A549 (cell line): ENCODE measurements at regions not wholly inside any gene's neighbourhood (a gene's known extent, or its start where the extent isn't known, plus 50 kb on each side); places are given as distances from the start of the nearest gene placed in this dataset.

ENCODE experiments used
- ATAC-seq, 2 experiments: fragments of 200-7000 bp in 1 of 2; fragments of >200 bp in 1 of 2; cut with Nextera tagmentation in 1 of 2; cut with Tn5 transposase in 1 of 2; 3 replicates each; pipeline versions ENCODE4 v1.8.0 to v1.9.1; 2018 to 2020; ENCODE audit warnings: mild to moderate bottlenecking in 1 of 2, moderate library complexity in 1 of 2
- CTCF ChIA-PET: fragments of 300-600 bp; sonication (Branson Sonifier 250); formaldehyde crosslinking; extraction: SDS; loops from one replicate; lab custom pipeline; 2021; ENCODE audit warnings: antibody characterized with exemption, inconsistent platforms; lab: Yijun Ruan, JAX
- POLR2A ChIA-PET: fragments of 350-600 bp; formaldehyde crosslinking; extraction: SDS; loops from one replicate; lab custom pipeline; 2021; ENCODE audit warnings: antibody characterized with exemption, inconsistent platforms; lab: Yijun Ruan, JAX
- DNase-seq, 2 experiments: peaks; one replicate each; pipeline versions ENCODE4 v3.0.0 to v3.0.0-alpha.2; 2011 to 2016; ENCODE audit warnings: low read depth in 1 of 2, low spot score in 1 of 2
- FAIRE-seq: peaks from 2 replicates; lab custom pipeline; 2011; peaks lifted over from hg19 to GRCh38; lab: Jason Lieb, UNC
- H3K27ac ChIP-seq, 2 experiments: fragments of >200 bp; sonication (Bioruptor Twin); formaldehyde crosslinking; 3 replicates each; pipeline ENCODE4 v1.5.1; 2016 to 2017
- H3K4me1 ChIP-seq: fragments of >200 bp; sonication (Bioruptor Twin); formaldehyde crosslinking; 3 replicates; pipeline ENCODE4 v1.6.1; 2016
- H3K4me2 ChIP-seq: fragments of >200 bp; sonication (Bioruptor Twin); formaldehyde crosslinking; 3 replicates; pipeline ENCODE4 v1.6.1; 2016
- H3K4me3 ChIP-seq: fragments of >200 bp; sonication (Bioruptor Twin); formaldehyde crosslinking; 3 replicates; pipeline ENCODE4 v1.5.1; 2016
- H3K9me3 ChIP-seq: fragments of >200 bp; sonication (Bioruptor Twin); formaldehyde crosslinking; 3 replicates; pipeline ENCODE4 v1.6.1; 2016
- BCL3 ChIP-seq: fragments of >200 bp; sonication (Bioruptor Twin); formaldehyde crosslinking; IDR thresholded peaks from 3 replicates; pipeline ENCODE4 v1.6.1; 2016
- CBX2 ChIP-seq: fragments of 200-600 bp; sonication (generic); IDR thresholded peaks from 2 replicates; pipeline ENCODE4 v1.6.1; 2016; ENCODE audit warnings: low read depth, mild to moderate bottlenecking, borderline replicate concordance
- CEBPB ChIP-seq, 2 experiments: fragments of >200 bp in 1 of 2; sonication (Bioruptor Twin) in 1 of 2; formaldehyde crosslinking in 1 of 2; IDR thresholded peaks; 2 replicates each; pipeline ENCODE4 v1.6.1; 2012 to 2016
- CHD2 ChIP-seq: fragments of 150-350 bp; IDR thresholded peaks from 2 replicates; pipeline ENCODE4 v1.6.1; 2014; ENCODE audit warnings: low read length; ENCODE audit not compliant: partially characterized antibody
- CHD4 ChIP-seq: fragments of 200-600 bp; sonication (generic); IDR thresholded peaks from 2 replicates; pipeline ENCODE4 v1.6.1; 2016; ENCODE audit warnings: antibody characterized with exemption, mild to moderate bottlenecking, borderline replicate concordance
- CTCF ChIP-seq: fragments of >200 bp; sonication (Bioruptor Twin); formaldehyde crosslinking; IDR thresholded peaks from 3 replicates; pipeline ENCODE4 v1.5.1; 2016
- EHF ChIP-seq: fragments of 250-450 bp; sonication (Bioruptor Pico); IDR thresholded peaks from 2 replicates; pipeline ENCODE4 v1.5.0; 2020; ENCODE audit warnings: mild to moderate bottlenecking
- FOXS1 ChIP-seq: fragments of 250-450 bp; sonication (Bioruptor Pico); IDR thresholded peaks from 2 replicates; pipeline ENCODE4 v1.5.0; 2020; ENCODE audit warnings: mild to moderate bottlenecking, moderate library complexity
- HMGXB4 ChIP-seq: fragments of 250-450 bp; sonication (Bioruptor Pico); IDR thresholded peaks from 2 replicates; pipeline ENCODE4 v1.5.0; 2021; ENCODE audit warnings: mild to moderate bottlenecking, moderate library complexity, borderline replicate concordance
- HOXB13 ChIP-seq: fragments of 250-450 bp; sonication (Bioruptor Pico); IDR thresholded peaks from 2 replicates; pipeline ENCODE4 v1.5.0; 2020; ENCODE audit warnings: low read depth, mild to moderate bottlenecking, moderate library complexity
- HOXB5 ChIP-seq: fragments of 250-450 bp; sonication (Bioruptor Pico); IDR thresholded peaks from 2 replicates; pipeline ENCODE4 v1.5.0; 2020; ENCODE audit warnings: mild to moderate bottlenecking, moderate library complexity
- JUN ChIP-seq, 2 experiments: fragments of >200 bp; sonication (Bioruptor Twin); formaldehyde crosslinking; IDR thresholded peaks; 2 replicates in 1 of 2; 3 replicates in 1 of 2; pipeline ENCODE4 v1.6.1; 2016 to 2017
- KDM1A ChIP-seq: fragments of 200-600 bp; sonication (generic); IDR thresholded peaks from 2 replicates; pipeline ENCODE4 v1.6.1; 2016; ENCODE audit warnings: low read depth, mild to moderate bottlenecking
- KDM5A ChIP-seq: fragments of 200-600 bp; sonication (generic); IDR thresholded peaks from 2 replicates; pipeline ENCODE4 v1.6.1; 2016; ENCODE audit warnings: antibody characterized with exemption, mild to moderate bottlenecking
- MAFK ChIP-seq: fragments of 450-650 bp; IDR thresholded peaks from 2 replicates; pipeline ENCODE4 v1.6.1; 2014; ENCODE audit not compliant: partially characterized antibody
- MAX ChIP-seq: IDR thresholded peaks from 2 replicates; pipeline ENCODE4 v1.6.1; 2012
- NFE2L2 ChIP-seq: fragments of 150-350 bp; conservative IDR thresholded peaks from 2 replicates; pipeline ENCODE4 v1.6.1; 2014; ENCODE audit warnings: low read length
- NPAS2 ChIP-seq: fragments of 250-450 bp; sonication (Bioruptor Pico); IDR thresholded peaks from 2 replicates; pipeline ENCODE4 v1.8.0; 2022; ENCODE audit warnings: mild to moderate bottlenecking, moderate library complexity, borderline replicate concordance
- PHF8 ChIP-seq: fragments of 200-600 bp; sonication (generic); IDR thresholded peaks from 2 replicates; pipeline ENCODE4 v1.6.1; 2016; ENCODE audit warnings: low read depth, mild to moderate bottlenecking, antibody characterized with exemption, moderate library complexity, borderline replicate concordance
- POLR2AphosphoS2 ChIP-seq: conservative IDR thresholded peaks from 2 replicates; pipeline ENCODE4 v1.6.1; 2012; ENCODE audit warnings: low read length, improper control_type of control experiment, inconsistent platforms
- RCOR1 ChIP-seq: fragments of 150-350 bp; IDR thresholded peaks from 2 replicates; pipeline ENCODE4 v1.6.1; 2014; ENCODE audit warnings: antibody characterized with exemption, low read length, low read depth
- RNF2 ChIP-seq: fragments of 200-600 bp; sonication (generic); IDR thresholded peaks from 2 replicates; pipeline ENCODE4 v1.6.1; 2016; ENCODE audit warnings: low read depth, mild to moderate bottlenecking, antibody characterized with exemption, moderate library complexity, borderline replicate concordance
- SMC3 ChIP-seq: fragments of >200 bp; sonication (Bioruptor Twin); formaldehyde crosslinking; IDR thresholded peaks from 3 replicates; pipeline ENCODE4 v1.6.1; 2018; ENCODE audit warnings: inconsistent platforms
- ZFP36 ChIP-seq: fragments of 450-650 bp; IDR thresholded peaks from 2 replicates; pipeline ENCODE4 v1.6.1; 2014; ENCODE audit warnings: borderline replicate concordance; ENCODE audit not compliant: partially characterized antibody
- WGBS: methylation state at CpG from one replicate; pipeline ENCODE4 v1.1.6; 2017; ENCODE audit errors: missing lambda C conversion rate; 5-methylcytosine and 5-hydroxymethylcytosine counted together

GRCh38 chr5:63877961-63878360 lies 84.3 kb downstream of the HTR1A start:
- no peak for ATAC-seq
- POLR2A ChIA-PET = no interaction called here
- Histone ChIP-seq H3K4me2 (no peak overlapping the region), H3K9me3 (no peaks in the 10 kb centered on the region)
- FAIRE-seq = no peak
- TF ChIP-seq JUN (IDR thresholded peaks at IDR 0.05) = no peak
- TF ChIP-seq CTCF = no peak
- TF ChIP-seq HMGXB4 = no peak
- TF ChIP-seq MAFK = no peak
- no peak for TF ChIP-seq NPAS2
- no peak for TF ChIP-seq CEBPB (IDR thresholded peaks at IDR 0.05)
- no peak for TF ChIP-seq POLR2AphosphoS2
- no peak for TF ChIP-seq KDM5A
- no peak for TF ChIP-seq CHD2
- TF ChIP-seq PHF8 = no peak
- TF ChIP-seq HOXB13 (CRISPR knock-in tag) = no peak
- TF ChIP-seq RNF2 = no peak
- TF ChIP-seq, all 56 proteins: peak for 0
- H3K27ac ChIP-seq = no peak overlapping the region
- DNase-seq = no peak
- CTCF ChIA-PET = no interaction called here
- no peak overlapping the region for H3K4me3 ChIP-seq
- no peaks in the 10 kb centered on the region for H3K4me1 ChIP-seq
- 0% methylated on average over 2 of the region's 2 CpGs for WGBS

- Histone ChIP-seq H3K4me1 (no peaks in the 10 kb centered on the region), H3K4me2 (no peak overlapping the region), H3K27ac (no peak overlapping the region), H3K4me3 (no peak overlapping the region), H3K9me3 (0 out of 3 replicates have a peak, but pooled peaks cover 4% of the 10 kb centered on the region)
- ChIA-PET POLR2A (no interaction called here), CTCF (no interaction called here)
- ATAC-seq (no peak), FAIRE-seq (no peak), DNase-seq (no peak)
- TF ChIP-seq CTCF (no peak), FOXS1 (CRISPR knock-in tag) (no peak), CHD4 (no peak), RCOR1 (no peak), PHF8 (no peak), ZFP36 (no peak), BCL3 (no peak), NFE2L2 (no peak), HOXB13 (CRISPR knock-in tag) (no peak), CBX2 (no peak), HOXB5 (CRISPR knock-in tag) (no peak), MAX (no peak), KDM1A (no peak), EHF (CRISPR knock-in tag) (no peak), NPAS2 (no peak), SMC3 (no peak)
- 3% methylated on average over 1 of the region's 1 CpG for WGBS
Measured at GRCh38 chr5:63860379-63860778, 101.9 kb downstream of the HTR1A start.
